Endothelial cell (in vitro differentiated cells): ENCODE measurements at regions not wholly inside any gene's neighbourhood (a gene's known extent, or its start where the extent isn't known, plus 50 kb on each side); places are given as distances from the start of the nearest gene placed in this dataset.

Source experiments
- DNase-seq: peaks from one replicate; pipeline ENCODE4 v3.0.0; 2021; ENCODE audit warnings: low spot score
- H3K27ac Mint-ChIP-seq: one replicate; pipeline ENCODE4 v1.8.0; 2021; ENCODE audit warnings: mixed read lengths, inconsistent platforms; ENCODE audit not compliant: unreplicated experiment
- H3K27me3 Mint-ChIP-seq: one replicate; pipeline ENCODE4 v1.8.0; 2021; ENCODE audit warnings: mild to moderate bottlenecking, moderate library complexity, mixed read lengths, inconsistent platforms; ENCODE audit not compliant: unreplicated experiment
- H3K36me3 Mint-ChIP-seq: one replicate; pipeline ENCODE4 v1.8.0; 2021; ENCODE audit warnings: mild to moderate bottlenecking, low read depth, mixed read lengths, inconsistent platforms; ENCODE audit not compliant: unreplicated experiment
- H3K4me1 Mint-ChIP-seq: one replicate; pipeline ENCODE4 v1.8.0; 2021; ENCODE audit warnings: mild to moderate bottlenecking, mixed read lengths, inconsistent platforms; ENCODE audit not compliant: unreplicated experiment
- H3K4me3 Mint-ChIP-seq: one replicate; pipeline ENCODE4 v1.8.0; 2021; ENCODE audit warnings: mild to moderate bottlenecking, mixed read lengths, inconsistent platforms; ENCODE audit not compliant: unreplicated experiment
- H3K9me3 Mint-ChIP-seq: one replicate; pipeline ENCODE4 v1.8.0; 2021; ENCODE audit warnings: mixed read lengths, inconsistent platforms; ENCODE audit not compliant: unreplicated experiment
- TF ChIP-seq, protein P1 (sequence below): fragments of 200-600 bp; sonication (generic); IDR thresholded peaks from one replicate; pipeline ENCODE4 v1.5.0; 2021; ENCODE audit warnings: antibody characterized with exemption; ENCODE audit not compliant: unreplicated experiment

DNA sequence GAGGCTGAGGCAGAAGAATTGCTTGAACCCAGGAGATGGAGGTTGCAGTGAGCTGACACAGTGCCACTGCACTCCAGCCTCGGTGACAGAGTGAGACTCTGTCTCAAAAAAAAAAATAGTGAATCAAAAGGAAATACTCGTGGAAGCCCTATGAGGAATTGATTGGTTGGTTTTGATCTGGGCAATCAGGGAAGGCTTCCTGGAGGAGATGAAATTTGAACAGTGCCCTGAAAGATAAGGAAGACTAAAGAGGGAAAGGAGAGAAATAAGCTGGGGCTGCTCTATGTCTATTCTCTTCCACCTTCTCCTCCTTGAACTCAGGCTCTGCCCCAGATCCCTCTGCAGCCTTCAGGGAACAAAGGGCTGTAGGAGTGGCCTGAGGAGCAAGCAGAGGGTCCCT lies 54.1 kb downstream of the IRF2BPL start:
- Mint-ChIP-seq H3K4me3 (no peak overlapping the region), H3K27ac (no peak overlapping the region), H3K27me3 (peaks cover 3% of the 10 kb centered on the region), H3K9me3 (no peaks in the 10 kb centered on the region), H3K36me3 (no peaks in the 10 kb centered on the region), H3K4me1 (no peaks in the 10 kb centered on the region)
- TF ChIP-seq, protein P1, sequence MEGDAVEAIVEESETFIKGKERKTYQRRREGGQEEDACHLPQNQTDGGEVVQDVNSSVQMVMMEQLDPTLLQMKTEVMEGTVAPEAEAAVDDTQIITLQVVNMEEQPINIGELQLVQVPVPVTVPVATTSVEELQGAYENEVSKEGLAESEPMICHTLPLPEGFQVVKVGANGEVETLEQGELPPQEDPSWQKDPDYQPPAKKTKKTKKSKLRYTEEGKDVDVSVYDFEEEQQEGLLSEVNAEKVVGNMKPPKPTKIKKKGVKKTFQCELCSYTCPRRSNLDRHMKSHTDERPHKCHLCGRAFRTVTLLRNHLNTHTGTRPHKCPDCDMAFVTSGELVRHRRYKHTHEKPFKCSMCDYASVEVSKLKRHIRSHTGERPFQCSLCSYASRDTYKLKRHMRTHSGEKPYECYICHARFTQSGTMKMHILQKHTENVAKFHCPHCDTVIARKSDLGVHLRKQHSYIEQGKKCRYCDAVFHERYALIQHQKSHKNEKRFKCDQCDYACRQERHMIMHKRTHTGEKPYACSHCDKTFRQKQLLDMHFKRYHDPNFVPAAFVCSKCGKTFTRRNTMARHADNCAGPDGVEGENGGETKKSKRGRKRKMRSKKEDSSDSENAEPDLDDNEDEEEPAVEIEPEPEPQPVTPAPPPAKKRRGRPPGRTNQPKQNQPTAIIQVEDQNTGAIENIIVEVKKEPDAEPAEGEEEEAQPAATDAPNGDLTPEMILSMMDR = no peak
- no peak for DNase-seq

DNA sequence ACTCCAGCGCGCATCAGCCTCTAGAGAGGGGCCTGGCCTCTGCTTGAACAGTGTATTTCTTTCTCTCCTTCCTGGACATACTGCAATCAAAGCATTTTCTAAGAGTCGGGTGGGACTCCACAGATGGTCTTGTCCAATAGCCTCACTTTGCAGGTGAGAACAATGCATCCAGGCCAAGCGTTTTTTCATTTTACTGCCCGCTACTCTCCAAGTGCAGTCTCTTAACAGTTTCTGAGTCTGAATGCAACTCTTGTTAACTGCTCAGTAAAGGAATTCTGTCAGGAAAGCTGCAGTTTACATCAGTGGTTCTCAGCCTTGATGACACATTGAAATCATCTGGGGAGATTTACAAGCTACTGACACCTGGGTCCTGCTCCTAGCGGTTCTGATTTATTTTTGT lies 57.0 kb downstream of the IRF2BPL start:
- Mint-ChIP-seq H3K9me3 (no peaks in the 10 kb centered on the region), H3K36me3 (no peaks in the 10 kb centered on the region), H3K4me1 (no peaks in the 10 kb centered on the region), H3K27ac (no peak overlapping the region), H3K4me3 (no peak overlapping the region), H3K27me3 (peaks cover 7% of the 10 kb centered on the region)
- TF ChIP-seq, protein P1 = no peak
- no peak for DNase-seq

DNA sequence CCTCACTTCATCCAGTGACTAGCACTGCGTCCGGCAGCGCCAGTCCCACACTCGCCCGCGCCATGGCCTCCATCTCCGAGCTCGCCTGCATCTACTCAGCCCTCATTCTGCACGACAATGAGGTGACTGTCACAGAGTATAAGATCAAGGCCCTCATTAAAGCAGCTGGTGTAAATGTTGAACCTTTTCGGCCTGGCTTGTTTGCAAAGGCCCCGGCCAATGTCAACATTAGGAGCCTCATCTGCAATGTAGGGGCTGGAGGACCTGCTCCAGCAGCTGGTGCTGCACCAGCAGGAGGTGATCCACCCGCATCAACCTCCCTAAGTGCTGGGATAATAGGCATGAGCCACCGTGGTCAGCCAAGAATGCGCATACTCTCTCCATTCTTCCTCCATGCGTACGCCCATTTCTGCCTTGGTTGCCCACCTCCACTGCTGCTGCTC lies 59.9 kb downstream of the IRF2BPL start:
- Mint-ChIP-seq H3K27ac (no peak overlapping the region), H3K9me3 (no peaks in the 10 kb centered on the region), H3K27me3 (peaks cover 10% of the 10 kb centered on the region), H3K36me3 (no peaks in the 10 kb centered on the region), H3K4me3 (no peak overlapping the region), H3K4me1 (no peaks in the 10 kb centered on the region)
- DNase-seq = no peak
- TF ChIP-seq, protein P1 = no peak

DNA sequence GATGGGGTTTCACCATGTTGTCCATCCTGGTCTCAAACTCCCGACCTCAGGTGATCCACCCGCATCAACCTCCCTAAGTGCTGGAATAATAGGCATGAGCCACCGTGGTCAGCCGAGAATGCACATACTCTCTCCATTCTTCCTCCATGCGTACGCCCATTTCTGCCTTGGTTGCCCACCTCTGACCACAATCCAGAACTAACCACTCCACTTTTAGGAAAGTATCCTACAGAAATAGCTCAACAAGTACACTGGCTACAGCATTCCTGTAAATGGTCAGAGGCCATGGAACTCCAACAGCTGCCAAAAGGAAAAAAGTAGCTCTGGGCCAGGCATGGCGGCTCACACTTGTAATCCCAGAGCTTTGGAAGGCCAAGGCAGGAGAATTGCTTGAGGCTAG lies 60.7 kb downstream of the IRF2BPL start:
- Mint-ChIP-seq H3K9me3 (no peaks in the 10 kb centered on the region), H3K4me3 (no peak overlapping the region), H3K4me1 (no peaks in the 10 kb centered on the region), H3K36me3 (no peaks in the 10 kb centered on the region), H3K27ac (no peak overlapping the region), H3K27me3 (peaks cover 10% of the 10 kb centered on the region)
- TF ChIP-seq, protein P1 = no peak
- DNase-seq = no peak

DNA sequence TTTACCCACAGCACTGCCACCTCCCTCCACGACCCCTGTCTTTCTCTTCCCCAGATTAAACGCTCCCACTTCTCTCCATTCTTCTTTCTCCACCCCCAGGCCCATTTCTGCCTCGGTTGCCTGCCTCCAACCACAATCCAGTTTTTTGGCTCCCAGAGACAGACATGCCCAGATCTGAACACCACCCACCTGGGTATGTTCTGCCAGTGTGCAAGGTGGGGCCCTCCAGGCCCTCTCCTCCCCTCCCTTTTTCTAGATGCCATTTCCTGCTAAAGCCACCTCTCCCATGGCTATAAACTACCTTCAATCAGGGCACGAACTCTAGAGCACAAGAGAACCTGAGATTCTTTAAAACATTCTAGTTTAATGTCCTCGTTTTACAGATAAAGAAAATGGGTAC lies 63.3 kb downstream of the IRF2BPL start:
- Mint-ChIP-seq H3K27ac (no peak overlapping the region), H3K4me3 (no peak overlapping the region), H3K27me3 (peaks cover 13% of the 10 kb centered on the region), H3K36me3 (no peaks in the 10 kb centered on the region), H3K9me3 (no peaks in the 10 kb centered on the region), H3K4me1 (peaks cover 11% of the 10 kb centered on the region)
- no peak for DNase-seq
- TF ChIP-seq, protein P1 = no peak
